Mammary epithelial cell (primary cell): ENCODE measurements at regions not wholly inside any gene's neighbourhood (a gene's known extent, or its start where the extent isn't known, plus 50 kb on each side); places are given as distances from the start of the nearest gene placed in this dataset.

Experiments
- CTCF ChIP-seq, 2 donors: IDR thresholded peaks in 1 of 2; conservative IDR thresholded peaks in 1 of 2; 2 replicates each; pipeline ENCODE4 v1.5.1; 2011 to 2012; ENCODE audit warnings: inconsistent platforms in 2 of 2, low read length in 2 of 2, mild to moderate bottlenecking in 2 of 2, control low read depth in 1 of 2, low read depth in 1 of 2; ENCODE audit not compliant: insufficient read depth in 1 of 2; ENCODE audit errors: extremely low read depth in 1 of 2
- EZH2 ChIP-seq: IDR thresholded peaks from 2 replicates; pipeline ENCODE4 v1.6.1; 2012; ENCODE audit warnings: low read length, inconsistent platforms, borderline replicate concordance

GRCh38 chr4:26137288-26137687 lies 183.5 kb upstream of the RBPJ start:
- TF ChIP-seq CTCF (conservative IDR thresholded peaks at IDR 0.05 in 1 of 2, IDR thresholded peaks at IDR 0.05 in 1 of 2; ENCODE audit: extremely low read depth in 1 of 2, insufficient read depth in 1 of 2, low read depth in 1 of 2, low read length in 2 of 2) (no peak), EZH2 (no peak)
